IPS-15b (cell line): ENCODE measurements at regions not wholly inside any gene's neighbourhood (a gene's known extent, or its start where the extent isn't known, plus 50 kb on each side); places are given as distances from the start of the nearest gene placed in this dataset.
A peak's percentile ranks its signal among the peaks of the same experiment; 100 is the strongest.

Experiments used
- H3K27me3 ChIP-seq: one replicate; pipeline ENCODE4 v1.6.1; 2013; ENCODE audit warnings: low read length; ENCODE audit not compliant: control insufficient read depth, insufficient read depth
- H3K36me3 ChIP-seq: one replicate; pipeline ENCODE4 v1.6.1; 2013; ENCODE audit warnings: low read length; ENCODE audit not compliant: control insufficient read depth, insufficient read depth
- H3K4me1 ChIP-seq: one replicate; pipeline ENCODE4 v1.6.1; 2013; ENCODE audit warnings: mild to moderate bottlenecking, low read length; ENCODE audit not compliant: control insufficient read depth, insufficient read depth
- H3K4me3 ChIP-seq: one replicate; pipeline ENCODE4 v1.5.1; 2013; ENCODE audit warnings: low read depth, low read length
- H3K9ac ChIP-seq: one replicate; pipeline ENCODE4 v1.6.1; 2013; ENCODE audit warnings: low read depth, mild to moderate bottlenecking, low read length
- H3K9me3 ChIP-seq: one replicate; pipeline ENCODE4 v1.6.1; 2013; ENCODE audit warnings: mild to moderate bottlenecking, low read length; ENCODE audit not compliant: control insufficient read depth, insufficient read depth

DNA sequence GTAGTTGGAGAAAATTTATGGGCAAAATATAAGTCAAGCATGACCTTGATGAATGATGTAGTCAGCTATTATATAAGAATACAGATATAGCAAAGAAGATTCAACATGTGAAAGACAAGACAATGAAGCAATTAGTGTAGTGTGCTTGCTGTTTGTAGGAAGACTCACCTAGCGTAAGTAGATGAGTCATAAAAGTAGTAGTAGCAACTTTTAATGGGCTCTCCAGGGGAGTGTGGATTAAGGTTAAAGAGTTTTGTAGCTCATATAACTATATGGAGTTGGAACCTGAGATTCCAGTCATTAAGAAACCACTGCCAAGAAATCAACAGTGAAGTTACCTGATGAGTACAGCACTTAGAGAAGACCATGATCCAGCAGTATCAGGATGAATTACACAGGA, 444.7 kb upstream of the CNTN3 start:
- Histone ChIP-seq H3K36me3 (no peaks in the 10 kb centered on the region), H3K27me3 (no peaks in the 10 kb centered on the region), H3K9ac (no peak overlapping the region), H3K4me1 (no peaks in the 10 kb centered on the region), H3K9me3 (no peaks in the 10 kb centered on the region), H3K4me3 (no peak overlapping the region)

DNA sequence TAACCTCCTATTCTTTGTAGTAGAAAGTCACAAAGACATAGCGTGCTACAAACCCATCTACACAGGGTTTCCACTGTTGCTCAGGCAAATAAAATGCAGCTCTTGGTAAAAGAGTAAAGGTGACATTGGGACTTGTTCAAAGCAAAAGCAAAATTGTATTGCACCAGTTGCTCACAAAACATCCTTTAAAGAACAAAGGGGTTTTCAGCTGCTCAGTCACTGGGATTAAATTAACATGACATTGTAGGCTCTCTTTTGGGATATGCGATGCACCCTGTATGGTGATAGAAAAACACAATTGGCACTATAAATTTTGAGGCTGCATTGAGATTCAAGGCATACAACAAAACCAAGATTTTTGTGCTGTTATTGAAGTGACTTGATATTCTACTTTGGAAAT, 447.3 kb upstream of the CNTN3 start:
- Histone ChIP-seq H3K4me3 (no peak overlapping the region), H3K9me3 (no peaks in the 10 kb centered on the region), H3K36me3 (no peaks in the 10 kb centered on the region), H3K9ac (no peak overlapping the region), H3K4me1 (no peaks in the 10 kb centered on the region), H3K27me3 (no peaks in the 10 kb centered on the region)

DNA sequence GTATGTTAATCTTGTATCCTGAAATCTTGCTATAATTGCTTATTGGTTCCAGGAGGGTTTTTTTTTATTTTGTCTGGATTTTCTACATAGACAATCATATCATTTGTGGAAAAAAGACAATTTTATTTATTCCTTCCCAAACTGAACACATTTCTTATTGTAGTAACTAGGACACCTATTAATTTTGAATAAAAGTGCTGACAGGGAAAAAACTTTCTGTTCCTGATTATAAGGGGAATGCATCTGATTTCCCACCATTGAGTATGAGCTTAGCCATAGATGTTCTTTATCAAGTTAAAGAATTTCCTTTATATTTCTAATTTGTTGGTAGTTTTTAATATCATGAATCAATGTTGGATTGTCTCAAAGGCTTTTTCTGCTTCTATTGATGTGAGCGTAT, 460.7 kb upstream of the CNTN3 start:
- H3K27me3 ChIP-seq = no peaks in the 10 kb centered on the region
- H3K9me3 ChIP-seq = no peaks in the 10 kb centered on the region
- no peaks in the 10 kb centered on the region for H3K36me3 ChIP-seq
- no peaks in the 10 kb centered on the region for H3K4me1 ChIP-seq
- H3K9ac ChIP-seq = no peak overlapping the region
- H3K4me3 ChIP-seq = no peak overlapping the region

DNA sequence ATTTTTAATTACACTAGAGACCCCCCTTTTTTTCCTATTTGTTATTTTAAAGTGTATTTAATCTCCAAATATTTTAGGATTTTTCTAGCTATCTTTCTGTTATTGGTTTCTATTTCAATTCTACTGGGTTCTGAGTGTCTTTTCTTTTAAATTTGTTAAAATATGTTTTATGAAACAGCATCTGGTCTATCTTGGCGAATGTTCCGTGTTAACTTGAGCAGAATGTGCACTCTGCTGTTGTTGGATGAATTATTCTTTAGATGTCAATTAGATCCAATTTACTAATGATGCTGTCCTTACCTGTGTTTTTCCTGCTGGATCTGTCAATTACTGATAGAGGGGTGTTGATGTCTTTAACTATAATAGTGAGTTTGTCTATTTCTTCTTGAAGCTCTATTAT, 462.0 kb upstream of the CNTN3 start:
- H3K4me3 ChIP-seq = no peak overlapping the region
- no peaks in the 10 kb centered on the region for H3K9me3 ChIP-seq
- H3K27me3 ChIP-seq = no peaks in the 10 kb centered on the region
- no peaks in the 10 kb centered on the region for H3K36me3 ChIP-seq
- H3K9ac ChIP-seq = no peak overlapping the region
- no peaks in the 10 kb centered on the region for H3K4me1 ChIP-seq

DNA sequence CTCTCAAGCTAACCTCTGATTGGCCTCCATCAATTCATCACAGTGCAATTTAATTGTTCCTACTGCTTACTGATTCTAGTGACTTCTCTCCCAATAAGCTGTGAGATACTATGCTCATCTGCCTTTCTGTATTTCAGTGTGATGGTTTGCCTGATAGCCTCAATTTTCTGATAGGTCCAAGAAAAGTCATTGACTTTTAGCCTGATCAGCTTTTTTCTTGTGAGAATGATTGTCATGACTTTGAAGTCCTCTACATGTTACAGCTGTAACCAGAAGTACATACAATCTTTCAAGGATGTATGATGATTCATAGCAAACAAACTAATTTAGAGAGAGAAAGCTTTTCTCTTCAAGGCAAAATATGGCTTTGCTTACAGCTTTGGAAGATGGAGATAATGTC, 463.8 kb upstream of the CNTN3 start:
- Histone ChIP-seq H3K4me3 (no peak overlapping the region), H3K27me3 (no peaks in the 10 kb centered on the region), H3K9me3 (no peaks in the 10 kb centered on the region), H3K4me1 (no peaks in the 10 kb centered on the region), H3K36me3 (no peaks in the 10 kb centered on the region), H3K9ac (no peak overlapping the region)

DNA sequence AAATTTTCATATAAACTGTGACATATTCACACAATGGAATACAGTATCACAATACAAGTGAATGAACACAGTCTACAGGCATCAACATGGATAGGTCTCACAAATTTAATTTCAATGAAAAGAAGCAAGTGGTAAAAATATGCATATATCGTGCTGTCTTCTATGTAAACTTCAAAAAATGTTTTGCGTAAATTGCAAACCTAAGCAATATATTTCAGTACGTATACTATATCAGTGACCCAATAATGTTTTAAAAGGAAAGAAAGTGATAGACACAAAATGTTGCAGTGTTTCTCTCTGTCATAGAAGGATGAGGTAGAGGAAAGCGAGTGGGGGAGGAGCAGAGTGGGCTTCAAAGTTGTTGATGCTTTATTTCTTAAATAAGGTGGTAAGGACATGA, 468.4 kb upstream of the CNTN3 start:
- Histone ChIP-seq H3K4me3 (no peak overlapping the region), H3K27me3 (no peaks in the 10 kb centered on the region), H3K9ac (no peak overlapping the region), H3K36me3 (no peaks in the 10 kb centered on the region), H3K4me1 (no peaks in the 10 kb centered on the region), H3K9me3 (no peaks in the 10 kb centered on the region)

DNA sequence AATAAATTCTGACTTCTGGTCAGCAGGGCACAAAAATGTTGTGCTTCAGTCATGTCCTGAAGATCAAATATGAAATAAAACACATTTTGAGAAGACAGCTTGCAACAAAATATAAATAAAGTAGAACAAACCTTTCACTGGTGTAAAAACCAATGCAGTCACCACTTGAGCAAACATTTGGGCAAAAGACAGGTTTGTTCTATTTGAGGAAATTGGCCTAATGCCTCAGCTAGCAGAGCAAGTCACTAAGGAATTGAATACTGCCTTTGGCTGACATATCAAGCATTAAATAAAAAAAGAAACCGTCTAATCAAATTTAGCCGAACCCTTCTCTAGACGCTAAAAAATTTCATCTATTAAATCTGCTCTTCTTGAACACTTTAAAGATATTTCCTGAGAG, 475.4 kb upstream of the CNTN3 start:
- no peaks in the 10 kb centered on the region for H3K4me1 ChIP-seq
- H3K9ac ChIP-seq = no peak overlapping the region
- no peaks in the 10 kb centered on the region for H3K36me3 ChIP-seq
- no peaks in the 10 kb centered on the region for H3K27me3 ChIP-seq
- no peak overlapping the region for H3K4me3 ChIP-seq
- no peaks in the 10 kb centered on the region for H3K9me3 ChIP-seq

GRCh38 chr3:75101329-75102147, 487.1 kb upstream of the CNTN3 start:
- Histone ChIP-seq H3K4me3 (peak overlapping the region; percentile 27), H3K36me3 (no peaks in the 10 kb centered on the region), H3K9me3 (no peaks in the 10 kb centered on the region), H3K4me1 (peaks cover 4% of the 10 kb centered on the region), H3K9ac (no peak overlapping the region), H3K27me3 (no peaks in the 10 kb centered on the region)

- no peaks in the 10 kb centered on the region for H3K9me3 ChIP-seq
- H3K4me3 ChIP-seq = no peak overlapping the region
- no peaks in the 10 kb centered on the region for H3K27me3 ChIP-seq
- H3K4me1 ChIP-seq = no peaks in the 10 kb centered on the region
- H3K9ac ChIP-seq = no peak overlapping the region
- H3K36me3 ChIP-seq = no peaks in the 10 kb centered on the region
Measured at GRCh38 chr3:75110741-75111140, 496.3 kb upstream of the CNTN3 start.

GRCh38 chr3:75115695-75116094, 501.2 kb upstream of the CNTN3 start:
- no peaks in the 10 kb centered on the region for H3K27me3 ChIP-seq
- H3K4me1 ChIP-seq = no peaks in the 10 kb centered on the region
- H3K9me3 ChIP-seq = no peaks in the 10 kb centered on the region
- no peak overlapping the region for H3K4me3 ChIP-seq
- H3K9ac ChIP-seq = no peak overlapping the region
- H3K36me3 ChIP-seq = no peaks in the 10 kb centered on the region

GRCh38 chr3:75118779-75119178, 504.3 kb upstream of the CNTN3 start:
- no peak overlapping the region for H3K4me3 ChIP-seq
- no peaks in the 10 kb centered on the region for H3K4me1 ChIP-seq
- no peaks in the 10 kb centered on the region for H3K36me3 ChIP-seq
- H3K27me3 ChIP-seq = no peaks in the 10 kb centered on the region
- no peak overlapping the region for H3K9ac ChIP-seq
- H3K9me3 ChIP-seq = no peaks in the 10 kb centered on the region

GRCh38 chr3:75126556-75126955, 512.1 kb upstream of the CNTN3 start:
- Histone ChIP-seq H3K9me3 (no peaks in the 10 kb centered on the region), H3K27me3 (no peaks in the 10 kb centered on the region), H3K9ac (no peak overlapping the region), H3K36me3 (no peaks in the 10 kb centered on the region), H3K4me3 (no peak overlapping the region), H3K4me1 (no peaks in the 10 kb centered on the region)
